Gastrocnemius medialis (tissue), 4 donors: ENCODE measurements at regions not wholly inside any gene's neighbourhood (a gene's known extent, or its start where the extent isn't known, plus 50 kb on each side); places are given as distances from the start of the nearest gene placed in this dataset.

ENCODE experiments used
- ATAC-seq, 2 donors: fragments of 150-250 bp; one replicate each; pipeline ENCODE4 v1.9.1; 2016
- DNase-seq, 2 donors: peaks; one replicate each; pipeline ENCODE4 v3.0.0-alpha.2; 2019
- H3K27ac ChIP-seq, 4 donors: fragments of 200-600 bp; sonication (generic); 1 replicate in 1 of 4; 2 replicates in 3 of 4; pipeline ENCODE4 v1.5.1; 2016 to 2018; ENCODE audit warnings: mild to moderate bottlenecking in 2 of 4, moderate library complexity in 1 of 4
- H3K27me3 ChIP-seq, 3 donors: fragments of 200-600 bp; sonication (generic) in 2 of 3; 1 replicate in 1 of 3; 2 replicates in 2 of 3; pipeline versions ENCODE4 v1.5.1 to v1.6.0; 2016 to 2019; ENCODE audit warnings: mild to moderate bottlenecking in 1 of 3, moderate library complexity in 1 of 3
- H3K36me3 ChIP-seq, 2 donors: fragments of 200-600 bp; sonication (generic) in 1 of 2; one replicate each; pipeline ENCODE4 v1.5.1; 2017 to 2018
- H3K4me1 ChIP-seq, 2 donors: fragments of 200-600 bp; sonication (generic) in 1 of 2; one replicate each; pipeline ENCODE4 v1.5.1; 2016 to 2017; ENCODE audit warnings: mild to moderate bottlenecking in 2 of 2
- H3K4me3 ChIP-seq, 4 donors: fragments of 200-600 bp; sonication (generic) in 3 of 4; 1 replicate in 1 of 4; 2 replicates in 3 of 4; pipeline ENCODE4 v1.5.1; 2016 to 2019; ENCODE audit warnings: mild to moderate bottlenecking in 2 of 4
- H3K9me3 ChIP-seq, 3 donors: fragments of 200-600 bp; sonication (generic) in 2 of 3; 1 replicate in 1 of 3; 2 replicates in 2 of 3; pipeline ENCODE4 v1.5.1; 2016 to 2019
- CTCF ChIP-seq, 5 experiments: fragments of 450-650 bp in 3 of 5; fragments of 200-600 bp in 2 of 5; sonication (generic) in 2 of 5; IDR thresholded peaks in 4 of 5; conservative IDR thresholded peaks in 1 of 5; 1 replicate in 4 of 5; 2 replicates in 1 of 5; pipeline ENCODE4 v1.5.1; 2016 to 2019; ENCODE audit warnings: antibody characterized with exemption in 5 of 5, mild to moderate bottlenecking in 3 of 5, moderate library complexity in 3 of 5
- POLR2A ChIP-seq, 2 donors: fragments of 450-650 bp; IDR thresholded peaks; one replicate each; pipeline ENCODE4 v1.6.1; 2017; ENCODE audit warnings: antibody characterized with exemption in 2 of 2, mild to moderate bottlenecking in 2 of 2, moderate library complexity in 2 of 2
- in situ Hi-C, 4 donors: fragments of 200-750 bp; cut with MboI; loops; one replicate each; pipeline versions ENCODE4 v1.15.0 to v1.8.0; 2017; ENCODE audit warnings: low sequenced_read_pairs in 4 of 4
- intact Hi-C: fragments of 100-400 bp; cut with DNase I; formaldehyde crosslinking; loops from one replicate; pipeline ENCODE4 v1.15.1; 2023; ENCODE audit warnings: low total_unique reads

- no peaks in the 10 kb centered on the region for H3K9me3 ChIP-seq
- H3K27ac ChIP-seq = no peak overlapping the region
- no peak for DNase-seq
- H3K4me3 ChIP-seq = no peak overlapping the region
- intact Hi-C loops = no loop called here
- no peaks in the 10 kb centered on the region for H3K4me1 ChIP-seq
- H3K27me3 ChIP-seq = no peaks in the 10 kb centered on the region
- in situ Hi-C loops = no loop called here
- no peaks in the 10 kb centered on the region for H3K36me3 ChIP-seq
- no peak for ATAC-seq
- no peak for TF ChIP-seq CTCF (IDR thresholded peaks at IDR 0.05 in 4 of 5, conservative IDR thresholded peaks at IDR 0.05 in 1 of 5)
- TF ChIP-seq POLR2A (IDR thresholded peaks at IDR 0.05) = no peak
These were observed 1445.1 kb upstream of the CDH9 start for GRCh38 chr5:28483327-28484025.

GRCh38 chr5:28473531-28474107 is 1435.2 kb upstream of the CDH9 start:
- H3K27ac ChIP-seq = no peak overlapping the region
- H3K4me3 ChIP-seq = no peak overlapping the region
- no peaks in the 10 kb centered on the region for H3K36me3 ChIP-seq
- intact Hi-C loops = no loop called here
- no peaks in the 10 kb centered on the region for H3K27me3 ChIP-seq
- ATAC-seq = no peak
- no peaks in the 10 kb centered on the region for H3K9me3 ChIP-seq
- DNase-seq = no peak
- TF ChIP-seq CTCF (IDR thresholded peaks at IDR 0.05 in 4 of 5, conservative IDR thresholded peaks at IDR 0.05 in 1 of 5) = no peak
- TF ChIP-seq POLR2A (IDR thresholded peaks at IDR 0.05) = no peak
- no peaks in the 10 kb centered on the region for H3K4me1 ChIP-seq
- in situ Hi-C loops = no loop called here

GRCh38 chr5:28468166-28468565 is 1429.8 kb upstream of the CDH9 start:
- in situ Hi-C loops = no loop called here
- Histone ChIP-seq H3K27me3 (no peaks in the 10 kb centered on the region), H3K9me3 (no peaks in the 10 kb centered on the region), H3K27ac (no peak overlapping the region), H3K4me3 (no peak overlapping the region), H3K4me1 (no peaks in the 10 kb centered on the region), H3K36me3 (no peaks in the 10 kb centered on the region)
- TF ChIP-seq POLR2A (IDR thresholded peaks at IDR 0.05) (no peak), CTCF (IDR thresholded peaks at IDR 0.05 in 4 of 5, conservative IDR thresholded peaks at IDR 0.05 in 1 of 5) (no peak)
- intact Hi-C loops = no loop called here
- ATAC-seq (no peak), DNase-seq (no peak)

- DNase-seq = no peak
- intact Hi-C loops = no loop called here
- in situ Hi-C loops = no loop called here
- ATAC-seq = no peak
- H3K4me3 ChIP-seq = no peak overlapping the region
- no peaks in the 10 kb centered on the region for H3K4me1 ChIP-seq
- no peaks in the 10 kb centered on the region for H3K9me3 ChIP-seq
- no peak for TF ChIP-seq CTCF (IDR thresholded peaks at IDR 0.05 in 4 of 5, conservative IDR thresholded peaks at IDR 0.05 in 1 of 5)
- no peak for TF ChIP-seq POLR2A (IDR thresholded peaks at IDR 0.05)
- no peak overlapping the region for H3K27ac ChIP-seq
- no peaks in the 10 kb centered on the region for H3K27me3 ChIP-seq
- H3K36me3 ChIP-seq = no peaks in the 10 kb centered on the region
These were observed 1425.3 kb upstream of the CDH9 start for GRCh38 chr5:28463728-28464127.
